Ascending aorta (tissue), 2 donors: ENCODE measurements at regions not wholly inside any gene's neighbourhood (a gene's known extent, or its start where the extent isn't known, plus 50 kb on each side); places are given as distances from the start of the nearest gene placed in this dataset.
A peak's percentile ranks its signal among the peaks of the same experiment; 100 is the strongest.

Source experiments
- DNase-seq, 2 donors: peaks; one replicate each; pipeline ENCODE4 v3.0.0-alpha.2; 2019; ENCODE audit warnings: low spot score in 2 of 2
- H3K27ac ChIP-seq, 2 donors: fragments of 200-600 bp; sonication (generic); one replicate each; pipeline ENCODE4 v1.5.1; 2016 to 2017; ENCODE audit warnings: mild to moderate bottlenecking in 1 of 2
- H3K27me3 ChIP-seq: fragments of 200-600 bp; sonication (generic); one replicate; pipeline ENCODE4 v1.5.1; 2017
- H3K36me3 ChIP-seq, 2 donors: fragments of 200-600 bp; sonication (generic); one replicate each; pipeline ENCODE4 v1.5.1; 2016
- H3K4me1 ChIP-seq, 2 donors: fragments of 200-600 bp; sonication (generic); one replicate each; pipeline ENCODE4 v1.5.1; 2016 to 2017; ENCODE audit warnings: mild to moderate bottlenecking in 1 of 2
- H3K4me3 ChIP-seq, 2 donors: fragments of 200-600 bp; sonication (generic); one replicate each; pipeline ENCODE4 v1.5.1; 2016 to 2017; ENCODE audit warnings: mild to moderate bottlenecking in 1 of 2
- H3K9me3 ChIP-seq, 2 donors: fragments of 200-600 bp; sonication (generic); one replicate each; pipeline ENCODE4 v1.5.1; 2016
- intact Hi-C: fragments of 100-400 bp; cut with DNase I; formaldehyde crosslinking; loops from one replicate; pipeline ENCODE4 v1.15.1; 2023
- TF ChIP-seq, protein P1 (sequence below), 3 experiments: fragments of 200-600 bp in 2 of 3; fragments of 450-650 bp in 1 of 3; sonication (generic) in 2 of 3; IDR thresholded peaks; one replicate each; pipeline ENCODE4 v1.5.1; 2016 to 2019; ENCODE audit warnings: antibody characterized with exemption in 3 of 3, mild to moderate bottlenecking in 1 of 3, moderate library complexity in 1 of 3

DNA sequence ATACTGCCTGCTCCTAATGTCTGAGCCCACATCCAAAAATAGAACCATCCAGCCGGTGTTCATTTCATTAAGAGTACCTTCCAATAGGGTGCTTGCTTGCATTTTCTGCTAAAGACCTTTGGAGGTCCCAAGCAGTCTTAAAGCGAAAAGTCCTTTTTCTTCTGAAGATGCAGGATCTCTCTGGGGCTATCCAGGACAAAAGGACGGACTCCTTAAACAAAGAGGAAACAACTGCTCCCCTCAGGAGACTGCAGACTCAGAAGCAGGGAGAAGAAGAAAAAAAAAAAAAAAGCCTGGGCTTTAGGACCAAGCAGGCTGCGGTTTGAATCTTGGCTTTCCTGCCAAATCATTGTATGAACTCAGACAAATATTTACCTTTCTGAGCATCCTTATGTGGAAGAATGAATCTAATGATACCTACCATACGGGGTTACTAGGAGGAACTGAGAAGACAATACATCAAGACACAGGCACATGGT is 204.0 kb downstream of the PLPP3 start:
- TF ChIP-seq, protein P1, sequence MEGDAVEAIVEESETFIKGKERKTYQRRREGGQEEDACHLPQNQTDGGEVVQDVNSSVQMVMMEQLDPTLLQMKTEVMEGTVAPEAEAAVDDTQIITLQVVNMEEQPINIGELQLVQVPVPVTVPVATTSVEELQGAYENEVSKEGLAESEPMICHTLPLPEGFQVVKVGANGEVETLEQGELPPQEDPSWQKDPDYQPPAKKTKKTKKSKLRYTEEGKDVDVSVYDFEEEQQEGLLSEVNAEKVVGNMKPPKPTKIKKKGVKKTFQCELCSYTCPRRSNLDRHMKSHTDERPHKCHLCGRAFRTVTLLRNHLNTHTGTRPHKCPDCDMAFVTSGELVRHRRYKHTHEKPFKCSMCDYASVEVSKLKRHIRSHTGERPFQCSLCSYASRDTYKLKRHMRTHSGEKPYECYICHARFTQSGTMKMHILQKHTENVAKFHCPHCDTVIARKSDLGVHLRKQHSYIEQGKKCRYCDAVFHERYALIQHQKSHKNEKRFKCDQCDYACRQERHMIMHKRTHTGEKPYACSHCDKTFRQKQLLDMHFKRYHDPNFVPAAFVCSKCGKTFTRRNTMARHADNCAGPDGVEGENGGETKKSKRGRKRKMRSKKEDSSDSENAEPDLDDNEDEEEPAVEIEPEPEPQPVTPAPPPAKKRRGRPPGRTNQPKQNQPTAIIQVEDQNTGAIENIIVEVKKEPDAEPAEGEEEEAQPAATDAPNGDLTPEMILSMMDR (IDR thresholded peaks at IDR 0.05): no peak
- Histone ChIP-seq H3K36me3 (no peaks in the 10 kb centered on the region), H3K27ac (peak overlapping the region; percentile 64 to 71), H3K9me3 (no peaks in the 10 kb centered on the region), H3K27me3 (no peaks in the 10 kb centered on the region), H3K4me1 (peaks cover 7 to 30% of the 10 kb centered on the region in 2 donors), H3K4me3 (no peak overlapping the region)
- intact Hi-C loops: loop anchor here (5.0 kb wide), 1 partner anchor 207 kb away; no protein-coding TSS in a partner anchor
- no peak for DNase-seq

DNA sequence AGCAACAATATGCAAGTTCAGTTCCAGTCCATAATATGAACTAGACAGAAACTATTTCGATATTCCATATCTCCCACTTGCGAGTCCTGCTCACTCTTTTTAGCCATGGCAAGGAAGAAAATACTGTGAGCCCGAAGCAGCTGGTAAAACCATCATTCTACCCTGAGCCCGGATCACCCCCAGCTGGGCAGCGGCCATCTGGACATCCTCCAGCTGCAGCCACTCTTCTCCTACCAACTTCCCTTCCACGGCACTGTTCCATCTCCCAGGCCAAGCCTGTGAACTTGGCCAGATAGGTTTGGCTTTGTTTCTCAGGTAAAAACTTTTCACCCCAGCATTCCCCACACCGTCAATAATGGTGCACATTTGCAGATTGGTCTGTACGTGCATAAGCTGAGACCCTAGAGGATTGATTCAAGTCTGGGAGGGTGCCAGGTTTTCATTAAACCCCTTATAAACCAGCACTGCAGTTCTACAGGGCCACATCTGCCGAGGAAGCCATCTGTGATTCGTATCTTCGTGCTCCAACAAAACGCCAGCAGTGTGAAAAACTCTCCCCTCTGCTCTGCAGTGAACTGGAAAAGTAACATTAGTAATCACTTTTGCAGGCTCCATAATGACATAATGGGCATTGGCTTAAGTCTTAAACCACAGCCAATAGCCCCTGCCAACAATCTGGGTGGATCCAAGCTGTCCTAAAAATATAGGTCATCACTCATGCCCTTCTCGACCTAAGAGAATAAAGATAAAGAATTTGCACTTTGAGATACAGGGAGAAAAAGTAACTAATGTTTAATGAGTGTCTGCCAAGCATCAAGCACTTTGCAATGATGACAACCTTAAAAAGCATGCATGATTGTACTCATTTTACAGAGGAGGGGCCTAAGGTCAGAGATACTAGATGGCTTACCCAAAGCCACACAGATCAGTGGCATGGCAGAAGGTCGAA is 205.1 kb downstream of the PLPP3 start:
- H3K4me3 ChIP-seq: no peak overlapping the region
- intact Hi-C loops: no loop called here
- peak overlapping the region; percentile 9 to 71 for H3K27ac ChIP-seq

DNA sequence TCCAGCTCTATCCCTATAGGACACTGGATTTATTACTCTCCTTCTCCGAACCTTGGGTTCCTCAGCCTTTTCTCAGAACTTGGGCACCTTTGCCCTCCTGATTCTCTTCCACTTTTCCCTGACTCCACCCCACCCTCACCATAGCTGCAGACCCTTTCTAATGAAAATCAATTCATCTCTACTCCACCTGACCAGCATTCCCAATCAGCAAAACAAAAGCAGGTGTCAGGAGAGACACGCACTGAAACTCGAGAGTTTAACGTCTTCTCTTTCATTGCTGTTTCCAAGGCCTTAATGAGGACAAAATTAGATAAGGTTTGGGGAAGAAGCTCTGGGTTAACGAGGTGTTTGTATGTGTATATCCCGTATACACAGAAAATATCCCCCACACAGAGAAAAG is 208.8 kb downstream of the PLPP3 start:
- no peaks in the 10 kb centered on the region for H3K9me3 ChIP-seq
- intact Hi-C loops: no loop called here
- no peak overlapping the region for H3K4me3 ChIP-seq

More for the DNA sequence above, 205.1 kb downstream of the PLPP3 start:
- TF ChIP-seq, protein P1 (IDR thresholded peaks at IDR 0.05): no peak
- H3K36me3 ChIP-seq: no peaks in the 10 kb centered on the region
- H3K4me1 ChIP-seq: peaks cover 7 to 30% of the 10 kb centered on the region in 2 donors
- no peaks in the 10 kb centered on the region for H3K27me3 ChIP-seq
- no peak for DNase-seq
- no peaks in the 10 kb centered on the region for H3K9me3 ChIP-seq

DNA sequence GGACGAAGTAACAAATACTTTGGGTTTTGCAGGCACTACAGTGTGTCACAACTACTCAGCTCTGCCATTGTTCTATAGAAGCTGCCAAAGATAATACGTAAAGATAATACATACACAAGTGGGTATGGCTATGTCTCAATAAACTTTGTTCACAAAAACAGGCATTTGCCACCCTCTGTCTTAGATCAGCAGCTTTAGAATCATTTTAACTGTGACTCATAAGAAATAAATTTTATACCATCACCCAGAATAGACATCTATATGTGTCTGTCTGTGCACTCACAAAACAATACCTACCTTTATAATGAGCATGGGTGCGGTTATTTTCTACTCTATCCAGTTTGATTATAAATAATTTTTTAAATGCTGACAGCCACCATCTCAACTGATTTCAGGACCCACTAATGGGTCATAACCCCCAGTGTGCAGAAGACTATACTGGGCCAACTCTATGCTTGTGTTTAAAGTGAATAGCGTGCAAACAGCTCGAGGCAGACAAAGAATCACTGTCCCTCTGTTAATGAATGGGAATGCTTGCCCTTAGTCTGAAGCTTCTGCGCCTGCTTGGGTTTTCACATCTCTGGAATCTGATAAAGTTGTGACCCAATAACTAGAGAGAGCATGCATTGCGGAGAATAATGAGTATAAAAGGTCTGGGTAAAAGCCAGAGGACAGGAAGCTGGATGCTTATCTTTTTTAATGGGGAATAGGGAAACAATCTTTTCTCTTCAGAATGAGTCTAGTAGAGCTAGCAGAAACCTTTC is 216.2 kb downstream of the PLPP3 start:
- no peaks in the 10 kb centered on the region for H3K36me3 ChIP-seq
- intact Hi-C loops: no loop called here
- no peak overlapping the region for H3K4me3 ChIP-seq
- DNase-seq: no peak
- H3K27ac ChIP-seq: no peak overlapping the region
- no peaks in the 10 kb centered on the region for H3K9me3 ChIP-seq
- H3K4me1 ChIP-seq: no peaks in the 10 kb centered on the region
- H3K27me3 ChIP-seq: no peaks in the 10 kb centered on the region
- TF ChIP-seq, protein P1 (IDR thresholded peaks at IDR 0.05): no peak

More for the DNA sequence above, 208.8 kb downstream of the PLPP3 start:
- TF ChIP-seq, protein P1 (IDR thresholded peaks at IDR 0.05): no peak
- Histone ChIP-seq H3K36me3 (no peaks in the 10 kb centered on the region), H3K27me3 (no peaks in the 10 kb centered on the region), H3K4me1 (peaks cover 7 to 17% of the 10 kb centered on the region in 2 donors), H3K27ac (no peak overlapping the region)
- DNase-seq: no peak

DNA sequence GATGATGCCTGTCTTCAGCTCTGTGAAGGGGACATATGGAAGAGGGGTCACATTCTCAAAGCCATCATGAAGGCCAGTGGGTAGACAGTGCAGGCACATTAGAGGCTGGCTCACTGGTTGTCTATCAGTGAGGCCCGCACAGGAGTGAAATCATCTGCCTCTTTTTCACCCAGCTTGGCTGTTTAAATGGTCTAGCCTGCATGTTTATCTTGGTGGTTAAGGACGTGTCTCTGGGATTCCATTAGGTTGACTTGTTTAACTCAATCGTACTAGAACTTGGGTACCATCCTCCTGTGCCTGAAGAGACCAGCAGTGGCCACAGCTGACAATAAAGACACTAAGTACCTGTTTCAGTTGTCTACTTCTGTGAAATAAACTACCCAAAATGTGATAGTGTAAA is 219.3 kb downstream of the PLPP3 start:
- no peaks in the 10 kb centered on the region for H3K27me3 ChIP-seq
- no peak overlapping the region for H3K27ac ChIP-seq
- DNase-seq: no peak
- intact Hi-C loops: no loop called here
- no peaks in the 10 kb centered on the region for H3K36me3 ChIP-seq
- H3K4me1 ChIP-seq: peaks cover 0 to 2% of the 10 kb centered on the region in 2 donors
- no peak overlapping the region for H3K4me3 ChIP-seq
- TF ChIP-seq, protein P1 (IDR thresholded peaks at IDR 0.05): no peak
- H3K9me3 ChIP-seq: no peaks in the 10 kb centered on the region
